ENCODE measurements at regions not wholly inside any gene's neighbourhood (a gene's known extent, or its start where the extent isn't known, plus 50 kb on each side); places are given as distances from the start of the nearest gene placed in this dataset.

GRCh38 chr21:17455451-17455850, 57.4 kb upstream of the CXADR start:
- Histone ChIP-seq H3K9ac (ENCODE audit: low read length) (no peak overlapping the region), H4K20me1 (ENCODE audit: insufficient read depth, low read length) (no peaks in the 10 kb centered on the region), H3K4me3 (ENCODE audit: low read length) (no peak overlapping the region), H3K27me3 (ENCODE audit: low read depth, low read length) (no peaks in the 10 kb centered on the region), H3K9me3 (ENCODE audit: insufficient read depth, low read length) (no peaks in the 10 kb centered on the region), H2AFZ (ENCODE audit: low read depth, low read length) (no peak overlapping the region), H3K4me1 (ENCODE audit: low read length) (no peaks in the 10 kb centered on the region), H3K36me3 (replicated peaks; ENCODE audit: low read depth, low read length) (no peaks in the 10 kb centered on the region), H3K79me2 (ENCODE audit: low read length) (no peaks in the 10 kb centered on the region), H3K27ac (ENCODE audit: low read length) (no peak overlapping the region), H3K4me2 (ENCODE audit: low read length) (no peak overlapping the region)
- TF ChIP-seq EZH2phosphoT487 (IDR thresholded peaks at IDR 0.05; ENCODE audit: low read depth) (no peak), CTCF (IDR thresholded peaks at IDR 0.05; ENCODE audit: low read depth, low read length) (no peak)

DNA sequence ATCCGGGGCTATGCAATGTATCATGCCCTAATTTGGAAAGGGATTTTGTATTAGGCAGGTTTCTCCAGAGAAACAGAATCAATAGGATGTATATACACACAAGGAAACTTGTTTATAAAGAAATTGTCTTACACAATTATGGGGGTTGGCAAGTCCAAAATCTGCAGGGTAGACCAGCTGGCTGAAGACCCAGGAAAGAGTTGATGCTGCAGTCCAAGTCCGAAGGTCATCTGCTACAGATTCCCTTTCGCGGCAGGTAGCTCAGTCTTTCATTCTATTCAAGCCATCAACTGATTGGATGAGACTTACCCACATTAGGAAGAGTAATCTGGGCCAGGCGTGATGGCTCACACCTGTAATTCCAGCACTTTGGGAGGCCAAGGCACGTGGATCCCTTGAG, 54.6 kb upstream of the CXADR start:
- Histone ChIP-seq H3K9me3 (ENCODE audit: insufficient read depth, low read length) (no peaks in the 10 kb centered on the region), H3K27ac (ENCODE audit: low read length) (no peak overlapping the region), H4K20me1 (ENCODE audit: insufficient read depth, low read length) (no peaks in the 10 kb centered on the region), H3K4me3 (ENCODE audit: low read length) (no peak overlapping the region), H2AFZ (ENCODE audit: low read depth, low read length) (no peak overlapping the region), H3K79me2 (ENCODE audit: low read length) (no peaks in the 10 kb centered on the region), H3K4me1 (ENCODE audit: low read length) (no peaks in the 10 kb centered on the region), H3K4me2 (ENCODE audit: low read length) (no peak overlapping the region), H3K27me3 (ENCODE audit: low read depth, low read length) (no peaks in the 10 kb centered on the region), H3K36me3 (replicated peaks; ENCODE audit: low read depth, low read length) (no peaks in the 10 kb centered on the region), H3K9ac (ENCODE audit: low read length) (no peak overlapping the region)
- no peak for TF ChIP-seq EZH2phosphoT487 (IDR thresholded peaks at IDR 0.05; ENCODE audit: low read depth)
- no peak for TF ChIP-seq CTCF (IDR thresholded peaks at IDR 0.05; ENCODE audit: low read depth, low read length)

- Histone ChIP-seq H2AFZ (ENCODE audit: low read depth, low read length) (no peak overlapping the region), H3K9me3 (ENCODE audit: insufficient read depth, low read length) (no peaks in the 10 kb centered on the region), H3K27ac (ENCODE audit: low read length) (no peak overlapping the region), H4K20me1 (ENCODE audit: insufficient read depth, low read length) (no peaks in the 10 kb centered on the region), H3K4me1 (ENCODE audit: low read length) (no peaks in the 10 kb centered on the region), H3K9ac (ENCODE audit: low read length) (no peak overlapping the region), H3K4me3 (ENCODE audit: low read length) (no peak overlapping the region), H3K79me2 (ENCODE audit: low read length) (no peaks in the 10 kb centered on the region), H3K27me3 (ENCODE audit: low read depth, low read length) (no peaks in the 10 kb centered on the region), H3K4me2 (ENCODE audit: low read length) (no peak overlapping the region), H3K36me3 (replicated peaks; ENCODE audit: low read depth, low read length) (no peaks in the 10 kb centered on the region)
- TF ChIP-seq CTCF (IDR thresholded peaks at IDR 0.05; ENCODE audit: low read depth, low read length) = no peak
- TF ChIP-seq EZH2phosphoT487 (IDR thresholded peaks at IDR 0.05; ENCODE audit: low read depth) = no peak
These were observed 52.7 kb upstream of the CXADR start for GRCh38 chr21:17460094-17460493.

DNA sequence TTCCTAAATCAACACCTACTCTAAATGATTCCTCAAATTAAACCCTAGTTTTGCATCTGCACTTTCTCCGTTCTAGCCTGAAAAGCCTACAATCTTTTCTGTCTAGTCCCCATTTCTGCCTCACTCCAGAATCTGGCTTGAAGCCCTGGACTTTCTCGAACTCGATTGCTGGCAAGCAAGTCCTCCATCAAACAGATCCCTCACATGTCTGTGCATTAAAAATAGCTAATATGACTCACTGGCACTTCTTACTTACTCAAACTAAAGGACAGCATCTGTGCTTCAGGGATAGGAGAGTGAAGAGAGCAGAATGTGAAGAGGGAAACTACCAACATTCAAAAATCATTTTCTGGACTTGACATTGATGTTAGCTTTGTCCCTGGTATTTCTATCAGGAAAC, 51.8 kb upstream of the CXADR start:
- Histone ChIP-seq H3K27ac (ENCODE audit: low read length) (no peak overlapping the region), H3K36me3 (replicated peaks; ENCODE audit: low read depth, low read length) (no peaks in the 10 kb centered on the region), H3K4me3 (ENCODE audit: low read length) (no peak overlapping the region), H3K9me3 (ENCODE audit: insufficient read depth, low read length) (no peaks in the 10 kb centered on the region), H3K79me2 (ENCODE audit: low read length) (no peaks in the 10 kb centered on the region), H3K9ac (ENCODE audit: low read length) (no peak overlapping the region), H3K27me3 (ENCODE audit: low read depth, low read length) (no peaks in the 10 kb centered on the region), H2AFZ (ENCODE audit: low read depth, low read length) (no peak overlapping the region), H4K20me1 (ENCODE audit: insufficient read depth, low read length) (no peaks in the 10 kb centered on the region), H3K4me1 (ENCODE audit: low read length) (no peaks in the 10 kb centered on the region), H3K4me2 (ENCODE audit: low read length) (no peak overlapping the region)
- no peak for TF ChIP-seq EZH2phosphoT487 (IDR thresholded peaks at IDR 0.05; ENCODE audit: low read depth)

DNA sequence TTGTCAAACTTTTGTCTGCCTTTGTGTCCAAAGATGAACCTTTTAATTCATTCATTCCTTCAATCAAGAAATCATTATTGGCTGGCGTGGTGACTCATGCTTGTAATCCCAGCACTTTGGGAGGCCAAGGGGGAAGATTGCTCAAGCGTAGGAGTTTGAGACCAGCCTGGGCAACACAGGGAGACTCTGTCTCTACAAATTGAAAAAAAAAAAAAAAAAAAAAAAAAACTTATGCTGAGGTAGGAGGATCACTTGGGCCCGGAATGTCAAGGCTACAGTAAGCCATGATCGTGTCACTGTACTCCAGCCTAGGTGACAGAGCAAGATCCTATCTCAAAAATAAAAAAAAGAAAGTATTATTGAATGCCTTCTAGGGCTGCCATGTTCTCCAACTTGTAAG, 51.3 kb upstream of the CXADR start:
- Histone ChIP-seq H3K27me3 (ENCODE audit: low read depth, low read length) (no peaks in the 10 kb centered on the region), H3K79me2 (ENCODE audit: low read length) (no peaks in the 10 kb centered on the region), H2AFZ (ENCODE audit: low read depth, low read length) (no peak overlapping the region), H3K36me3 (replicated peaks; ENCODE audit: low read depth, low read length) (no peaks in the 10 kb centered on the region), H3K27ac (ENCODE audit: low read length) (no peak overlapping the region), H3K9me3 (ENCODE audit: insufficient read depth, low read length) (no peaks in the 10 kb centered on the region), H3K4me3 (ENCODE audit: low read length) (no peak overlapping the region), H3K9ac (ENCODE audit: low read length) (no peak overlapping the region), H3K4me1 (ENCODE audit: low read length) (no peaks in the 10 kb centered on the region), H3K4me2 (ENCODE audit: low read length) (no peak overlapping the region), H4K20me1 (ENCODE audit: insufficient read depth, low read length) (no peaks in the 10 kb centered on the region)
- no peak for TF ChIP-seq EZH2phosphoT487 (IDR thresholded peaks at IDR 0.05; ENCODE audit: low read depth)
